Aorta (tissue), 5 donors: ENCODE measurements at regions not wholly inside any gene's neighbourhood (a gene's known extent, or its start where the extent isn't known, plus 50 kb on each side); places are given as distances from the start of the nearest gene placed in this dataset.

ENCODE experiments used
- ATAC-seq: fragments of 200-7000 bp; cut with Tn5 transposase; one replicate; pipeline ENCODE4 v1.9.1; 2022; ENCODE audit warnings: moderate library complexity; ENCODE audit not compliant: low FRiP score
- DNase-seq, 2 donors: peaks; one replicate each; pipeline ENCODE4 v3.0.0-alpha.2; 2020
- H3K27ac ChIP-seq, 2 donors: one replicate each; pipeline ENCODE4 v1.5.1; 2013; ENCODE audit warnings: low read length in 2 of 2, mild to moderate bottlenecking in 2 of 2, moderate library complexity in 2 of 2, control low read depth in 1 of 2, inconsistent platforms in 1 of 2, low read depth in 1 of 2
- H3K27me3 ChIP-seq, 2 donors: one replicate each; pipeline ENCODE4 v1.6.1; 2013; ENCODE audit warnings: control low read depth in 1 of 2, low read length in 1 of 2, mild to moderate bottlenecking in 1 of 2, moderate library complexity in 1 of 2; ENCODE audit not compliant: insufficient read depth in 2 of 2, control insufficient read depth in 1 of 2
- H3K36me3 ChIP-seq, 2 donors: one replicate each; pipeline ENCODE4 v1.6.1; 2013; ENCODE audit warnings: control low read depth in 1 of 2, low read length in 1 of 2, mild to moderate bottlenecking in 1 of 2; ENCODE audit not compliant: insufficient read depth in 2 of 2, control insufficient read depth in 1 of 2
- H3K4me1 ChIP-seq, 2 donors: one replicate each; pipeline ENCODE4 v1.6.1; 2013; ENCODE audit warnings: low read length in 2 of 2, control low read depth in 1 of 2, mild to moderate bottlenecking in 1 of 2, moderate library complexity in 1 of 2; ENCODE audit not compliant: insufficient read depth in 2 of 2, control insufficient read depth in 1 of 2
- H3K4me3 ChIP-seq, 2 donors: one replicate each; pipeline ENCODE4 v1.5.1; 2013; ENCODE audit warnings: low read length in 2 of 2, control low read depth in 1 of 2, mild to moderate bottlenecking in 1 of 2
- H3K9me3 ChIP-seq: one replicate; pipeline ENCODE4 v1.6.1; 2013; ENCODE audit warnings: mild to moderate bottlenecking, low read length; ENCODE audit not compliant: control insufficient read depth
- WGBS, 2 donors: extraction: QIAGEN DNeasy Blood & Tissue Kit; methylation state at CpG; one replicate each; pipeline ENCODE4 v1.1.7; 2013; 5-methylcytosine and 5-hydroxymethylcytosine counted together
- intact Hi-C, 2 donors: fragments of 100-400 bp; cut with DNase I; formaldehyde crosslinking; loops; one replicate each; pipeline versions ENCODE4 v1.14.2 to v1.15.0; 2022
- donor health status: healthy with polysubstance abuse.
- donor health status: Bipolar disorder and iron deficiency.
- donor health status: DM: no; HTN: no; CAD: no.
- donor health status: DM: no; HTN: no; CAD: no.
- donor health status: DM: yes; HTN: yes; CAD: no.

DNA sequence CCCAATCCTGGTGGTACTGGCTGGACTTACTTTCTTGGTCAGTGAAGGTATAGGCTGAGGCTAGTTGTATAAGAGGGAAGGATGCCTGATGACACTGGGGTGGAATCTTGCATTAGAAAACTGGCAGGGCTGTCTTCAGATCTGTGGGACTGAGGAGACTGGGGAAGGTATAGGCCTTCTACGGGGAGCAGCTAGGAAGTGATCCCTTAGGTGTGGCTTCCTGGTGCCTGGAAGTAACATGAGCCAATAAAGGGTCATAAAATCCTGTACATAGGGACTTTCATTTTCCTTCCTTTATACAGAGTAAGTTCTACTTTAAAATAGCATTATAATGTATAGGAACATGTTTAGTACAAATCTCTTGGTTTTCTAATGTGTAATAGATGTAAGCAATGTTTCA, 716.8 kb downstream of the LRFN5 start:
- Histone ChIP-seq H3K4me1 (no peaks in the 10 kb centered on the region), H3K27me3 (no peaks in the 10 kb centered on the region), H3K36me3 (no peaks in the 10 kb centered on the region), H3K4me3 (no peak overlapping the region), H3K27ac (no peak overlapping the region), H3K9me3 (no peaks in the 10 kb centered on the region)
- intact Hi-C loops = no loop called here
- 80 to 86% methylated on average over 1 of the region's 1 CpG for WGBS, 2 donors
- DNase-seq = no peak
- no peak for ATAC-seq

DNA sequence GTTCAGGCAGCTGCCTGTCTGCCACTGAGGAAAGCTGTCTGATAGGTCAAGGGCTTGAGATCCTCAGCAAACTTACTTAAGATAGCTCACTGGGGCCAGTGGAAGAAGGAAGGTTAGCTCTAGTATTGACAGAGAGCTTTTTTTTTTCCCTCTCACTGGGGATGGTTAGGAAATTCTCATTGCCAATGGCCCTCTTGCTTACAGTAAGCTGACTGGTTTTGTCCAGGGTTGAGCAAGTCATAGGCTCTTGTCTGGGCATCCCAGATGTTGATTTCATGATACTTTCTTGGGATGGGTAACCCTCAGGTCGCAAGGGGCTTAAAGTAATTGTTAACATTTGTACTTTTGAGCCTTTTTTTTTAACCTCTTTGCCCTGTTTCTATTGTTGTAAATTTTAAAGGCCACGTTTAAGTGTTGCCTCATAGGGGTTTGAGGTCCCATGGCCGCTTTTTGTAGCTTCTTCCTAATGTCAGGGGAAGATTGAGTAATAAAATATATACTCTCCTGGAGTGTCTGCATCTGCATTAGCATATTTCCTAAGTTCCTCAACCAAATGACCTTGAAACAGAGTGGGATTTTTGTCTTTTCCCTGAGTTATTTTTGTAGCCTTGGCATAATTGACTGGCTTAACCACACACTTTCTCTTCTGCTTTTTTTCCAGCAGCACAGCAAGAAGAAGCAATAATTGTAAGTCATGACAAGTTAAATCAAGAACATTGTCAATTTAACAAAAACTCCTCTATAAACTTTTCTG, 716.0 kb downstream of the LRFN5 start:
- no peak overlapping the region for H3K4me3 ChIP-seq
- ATAC-seq (no peak), DNase-seq (no peak)
- H3K9me3 ChIP-seq = no peaks in the 10 kb centered on the region
- H3K27ac ChIP-seq = no peak overlapping the region
- H3K27me3 ChIP-seq = no peaks in the 10 kb centered on the region
- 80 to 84% methylated on average over 3 of the region's 3 CpGs for WGBS, 2 donors
- no peaks in the 10 kb centered on the region for H3K36me3 ChIP-seq
- H3K4me1 ChIP-seq = no peaks in the 10 kb centered on the region
- intact Hi-C loops = no loop called here

- ATAC-seq (no peak), DNase-seq (no peak)
- H3K27me3 ChIP-seq = no peaks in the 10 kb centered on the region
- no peaks in the 10 kb centered on the region for H3K9me3 ChIP-seq
- no peak overlapping the region for H3K27ac ChIP-seq
- H3K4me3 ChIP-seq = no peak overlapping the region
- no peaks in the 10 kb centered on the region for H3K4me1 ChIP-seq
- no peaks in the 10 kb centered on the region for H3K36me3 ChIP-seq
- intact Hi-C loops = no loop called here
These were observed 713.3 kb downstream of the LRFN5 start for GRCh38 chr14:42319996-42320395.

GRCh38 chr14:42316693-42317092, 710.0 kb downstream of the LRFN5 start:
- Histone ChIP-seq H3K36me3 (no peaks in the 10 kb centered on the region), H3K9me3 (no peaks in the 10 kb centered on the region), H3K4me3 (no peak overlapping the region), H3K27me3 (no peaks in the 10 kb centered on the region), H3K4me1 (no peaks in the 10 kb centered on the region), H3K27ac (no peak overlapping the region)
- ATAC-seq (no peak), DNase-seq (no peak)
- intact Hi-C loops = no loop called here

DNA sequence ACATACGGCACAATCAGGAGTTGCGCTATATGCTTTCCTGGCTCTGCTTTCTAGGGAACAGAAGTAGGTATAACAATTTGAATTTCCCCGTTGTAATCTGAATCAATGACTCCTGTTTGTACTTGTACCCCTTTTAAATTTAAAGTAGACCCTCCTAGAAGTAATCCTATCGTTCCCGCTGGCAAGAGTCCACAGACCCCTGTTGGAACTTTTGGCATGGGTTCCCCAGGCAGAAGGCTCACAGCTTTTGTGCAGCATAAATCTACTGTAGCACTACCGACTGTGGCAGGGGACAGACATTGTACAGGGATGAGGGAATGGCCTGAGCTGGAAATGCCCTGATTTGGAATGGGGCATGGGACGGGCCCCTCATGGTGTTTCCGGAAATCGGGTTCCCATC, 705.2 kb downstream of the LRFN5 start:
- intact Hi-C loops = no loop called here
- Histone ChIP-seq H3K4me3 (no peak overlapping the region), H3K27me3 (no peaks in the 10 kb centered on the region), H3K4me1 (no peaks in the 10 kb centered on the region), H3K36me3 (no peaks in the 10 kb centered on the region), H3K27ac (no peak overlapping the region), H3K9me3 (no peaks in the 10 kb centered on the region)
- no peak for DNase-seq
- WGBS, 2 donors = 23 to 29% methylated on average over 9 of the region's 9 CpGs
- ATAC-seq = no peak

GRCh38 chr14:42307239-42307825, 700.7 kb downstream of the LRFN5 start:
- H3K36me3 ChIP-seq = no peaks in the 10 kb centered on the region
- H3K9me3 ChIP-seq = no peaks in the 10 kb centered on the region
- WGBS, 2 donors = 92% methylated on average over 5 of the region's 5 CpGs
- no peak overlapping the region for H3K4me3 ChIP-seq
- H3K4me1 ChIP-seq = no peaks in the 10 kb centered on the region
- H3K27me3 ChIP-seq = no peaks in the 10 kb centered on the region
- DNase-seq (no peak), ATAC-seq (no peak)
- intact Hi-C loops = no loop called here
- no peak overlapping the region for H3K27ac ChIP-seq

DNA sequence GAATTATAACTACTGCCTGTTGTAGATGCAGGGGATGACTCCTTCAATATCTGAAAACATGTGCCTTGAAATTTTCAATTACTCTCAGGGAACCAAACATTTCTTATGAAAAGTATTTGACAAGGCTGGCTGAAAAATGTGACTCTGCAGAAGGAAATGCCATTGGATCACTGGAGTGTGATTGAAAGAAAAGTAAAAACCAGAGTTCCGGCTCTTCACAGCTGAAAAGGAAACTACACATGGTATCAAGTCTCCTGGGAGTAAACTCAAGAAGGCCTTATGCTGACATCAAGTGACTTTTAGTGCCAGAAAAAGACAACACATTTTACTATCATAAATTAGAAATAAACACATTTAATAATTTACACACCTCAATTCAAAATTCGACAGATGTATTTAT, 693.0 kb downstream of the LRFN5 start:
- H3K36me3 ChIP-seq = no peaks in the 10 kb centered on the region
- DNase-seq (no peak), ATAC-seq (no peak)
- no peaks in the 10 kb centered on the region for H3K4me1 ChIP-seq
- no peaks in the 10 kb centered on the region for H3K9me3 ChIP-seq
- H3K27me3 ChIP-seq = no peaks in the 10 kb centered on the region
- no peak overlapping the region for H3K4me3 ChIP-seq
- H3K27ac ChIP-seq = no peak overlapping the region
- WGBS, 2 donors = 42 to 43% methylated on average over 2 of the region's 2 CpGs
- intact Hi-C loops = no loop called here

DNA sequence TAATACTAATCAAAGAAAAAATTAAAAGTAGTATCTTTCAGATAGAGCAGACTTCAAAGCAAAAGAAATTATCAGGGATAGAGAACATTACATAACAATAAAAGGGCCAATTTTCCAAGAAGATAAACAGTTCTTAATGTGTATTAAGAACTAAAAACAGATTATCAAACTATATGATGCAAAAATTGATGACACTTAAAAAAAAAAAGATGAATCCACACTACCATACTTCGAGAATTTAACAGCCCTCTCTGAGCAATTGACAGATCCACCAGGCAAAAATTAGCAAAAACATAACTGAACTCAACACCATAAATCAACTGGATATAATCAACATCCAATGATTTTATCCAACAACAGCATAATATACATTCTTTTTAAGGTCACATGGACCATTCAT, 686.5 kb downstream of the LRFN5 start:
- intact Hi-C loops = no loop called here
- H3K4me1 ChIP-seq = no peaks in the 10 kb centered on the region
- no peaks in the 10 kb centered on the region for H3K9me3 ChIP-seq
- ATAC-seq = no peak
- H3K27ac ChIP-seq = no peak overlapping the region
- H3K4me3 ChIP-seq = no peak overlapping the region
- no peaks in the 10 kb centered on the region for H3K36me3 ChIP-seq
- no peak for DNase-seq
- no peaks in the 10 kb centered on the region for H3K27me3 ChIP-seq
- whole genome bisulfite sequencing, 2 donors = 36 to 45% methylated on average over 1 of the region's 1 CpG

- no peaks in the 10 kb centered on the region for H3K4me1 ChIP-seq
- intact Hi-C loops = no loop called here
- no peaks in the 10 kb centered on the region for H3K27me3 ChIP-seq
- DNase-seq = no peak
- H3K4me3 ChIP-seq = no peak overlapping the region
- no peaks in the 10 kb centered on the region for H3K9me3 ChIP-seq
- H3K27ac ChIP-seq = no peak overlapping the region
- WGBS, 2 donors = 71 to 78% methylated on average over 2 of the region's 2 CpGs
- H3K36me3 ChIP-seq = no peaks in the 10 kb centered on the region
- ATAC-seq = no peak
These were observed 671.2 kb downstream of the LRFN5 start for GRCh38 chr14:42277840-42278239.
